ENCODE measurements at regions not wholly inside any gene's neighbourhood (a gene's known extent, or its start where the extent isn't known, plus 50 kb on each side); places are given as distances from the start of the nearest gene placed in this dataset.

DNA sequence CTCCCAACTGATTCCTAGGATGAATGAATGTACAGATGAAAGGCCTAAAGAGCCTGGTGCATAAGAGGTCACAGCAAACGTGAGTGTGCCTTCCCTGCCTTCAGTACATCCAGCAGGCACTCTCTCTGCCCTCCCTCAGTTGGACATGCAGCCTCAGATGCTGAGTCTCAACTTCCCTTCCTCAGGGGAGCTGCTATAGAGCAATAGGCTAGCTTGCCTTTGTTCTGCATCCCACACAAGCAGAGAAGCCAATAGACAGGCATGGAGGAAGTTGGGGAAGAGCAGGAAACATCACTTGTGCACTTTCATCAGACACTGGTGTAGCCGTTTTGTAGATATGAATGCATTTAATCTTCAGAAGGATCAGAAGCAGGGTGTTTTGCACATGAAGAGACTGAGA lies 147.5 kb upstream of the THBS1 start:
- H3K79me2 ChIP-seq (ENCODE audit: insufficient read depth) = no peaks in the 10 kb centered on the region
- H3K9ac ChIP-seq = no peak overlapping the region
- H3K9me3 ChIP-seq = no peaks in the 10 kb centered on the region
- no peak overlapping the region for H3K27ac ChIP-seq (ENCODE audit: low read depth in 2 of 2, low read length in 1 of 2)
- TF ChIP-seq TCF12 (IDR thresholded peaks at IDR 0.05) (no peak), YY1 (IDR thresholded peaks at IDR 0.05; ENCODE audit: low read depth) (no peak), TEAD4 (IDR thresholded peaks at IDR 0.05; ENCODE audit: borderline replicate concordance, insufficient read depth) (no peak), ZBTB33 (IDR thresholded peaks at IDR 0.05; ENCODE audit: borderline replicate concordance, low read depth) (no peak), RXRA (IDR thresholded peaks at IDR 0.05; ENCODE audit: borderline replicate concordance, low read depth) (no peak)
- TF ChIP-seq, protein P1, sequence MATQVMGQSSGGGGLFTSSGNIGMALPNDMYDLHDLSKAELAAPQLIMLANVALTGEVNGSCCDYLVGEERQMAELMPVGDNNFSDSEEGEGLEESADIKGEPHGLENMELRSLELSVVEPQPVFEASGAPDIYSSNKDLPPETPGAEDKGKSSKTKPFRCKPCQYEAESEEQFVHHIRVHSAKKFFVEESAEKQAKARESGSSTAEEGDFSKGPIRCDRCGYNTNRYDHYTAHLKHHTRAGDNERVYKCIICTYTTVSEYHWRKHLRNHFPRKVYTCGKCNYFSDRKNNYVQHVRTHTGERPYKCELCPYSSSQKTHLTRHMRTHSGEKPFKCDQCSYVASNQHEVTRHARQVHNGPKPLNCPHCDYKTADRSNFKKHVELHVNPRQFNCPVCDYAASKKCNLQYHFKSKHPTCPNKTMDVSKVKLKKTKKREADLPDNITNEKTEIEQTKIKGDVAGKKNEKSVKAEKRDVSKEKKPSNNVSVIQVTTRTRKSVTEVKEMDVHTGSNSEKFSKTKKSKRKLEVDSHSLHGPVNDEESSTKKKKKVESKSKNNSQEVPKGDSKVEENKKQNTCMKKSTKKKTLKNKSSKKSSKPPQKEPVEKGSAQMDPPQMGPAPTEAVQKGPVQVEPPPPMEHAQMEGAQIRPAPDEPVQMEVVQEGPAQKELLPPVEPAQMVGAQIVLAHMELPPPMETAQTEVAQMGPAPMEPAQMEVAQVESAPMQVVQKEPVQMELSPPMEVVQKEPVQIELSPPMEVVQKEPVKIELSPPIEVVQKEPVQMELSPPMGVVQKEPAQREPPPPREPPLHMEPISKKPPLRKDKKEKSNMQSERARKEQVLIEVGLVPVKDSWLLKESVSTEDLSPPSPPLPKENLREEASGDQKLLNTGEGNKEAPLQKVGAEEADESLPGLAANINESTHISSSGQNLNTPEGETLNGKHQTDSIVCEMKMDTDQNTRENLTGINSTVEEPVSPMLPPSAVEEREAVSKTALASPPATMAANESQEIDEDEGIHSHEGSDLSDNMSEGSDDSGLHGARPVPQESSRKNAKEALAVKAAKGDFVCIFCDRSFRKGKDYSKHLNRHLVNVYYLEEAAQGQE (IDR thresholded peaks at IDR 0.05; ENCODE audit: low read depth, low read length) = no peak
- H3F3A ChIP-seq (replicated peaks; ENCODE audit: insufficient read depth) = peaks cover 11% of the 10 kb centered on the region
- H3K4me1 ChIP-seq (ENCODE audit: control insufficient read depth in 1 of 2, insufficient read depth in 2 of 2, low read depth in 1 of 2, low read length in 1 of 2) = peaks cover 2 to 7% of the 10 kb centered on the region in 2 experiments; a peak in 2 of 4 replicates
- CTCF ChIA-PET = no interaction called here
- H3K4me3 ChIP-seq (ENCODE audit: low read depth in 2 of 2, low read length in 1 of 2) = no peak overlapping the region
- no peaks in the 10 kb centered on the region for H3K9me2 ChIP-seq
- H3K27me3 ChIP-seq (ENCODE audit: insufficient read depth) = no peaks in the 10 kb centered on the region
- DNase-seq = no peak
- POLR2A ChIA-PET = no interaction called here
- no peaks in the 10 kb centered on the region for H3K36me3 ChIP-seq (replicated peaks in 1 of 2; ENCODE audit: control insufficient read depth in 1 of 2, insufficient read depth in 2 of 2, low read length in 1 of 2)
- WGBS (ENCODE audit: low lambda C conversion rate) = 45% methylated on average over 2 of the region's 2 CpGs
- H2AFZ ChIP-seq (ENCODE audit: low read depth) = no peak overlapping the region
- no peaks in the 10 kb centered on the region for H4K20me1 ChIP-seq (ENCODE audit: insufficient read depth)
- no peak overlapping the region for H3K4me2 ChIP-seq

- Histone ChIP-seq H3K27ac (ENCODE audit: low read depth in 2 of 2, low read length in 1 of 2) (no peak overlapping the region), H3K4me3 (ENCODE audit: low read depth in 2 of 2, low read length in 1 of 2) (no peak overlapping the region), H3K9me3 (no peaks in the 10 kb centered on the region), H3K27me3 (ENCODE audit: insufficient read depth) (no peaks in the 10 kb centered on the region), H3K9ac (no peak overlapping the region), H3K4me1 (ENCODE audit: control insufficient read depth in 1 of 2, insufficient read depth in 2 of 2, low read depth in 1 of 2, low read length in 1 of 2) (peaks cover 3 to 7% of the 10 kb centered on the region in 2 experiments; a peak in 2 of 4 replicates), H3K36me3 (replicated peaks in 1 of 2; ENCODE audit: control insufficient read depth in 1 of 2, insufficient read depth in 2 of 2, low read length in 1 of 2) (no peaks in the 10 kb centered on the region), H3K9me2 (no peaks in the 10 kb centered on the region), H3F3A (replicated peaks; ENCODE audit: insufficient read depth) (peaks cover 11% of the 10 kb centered on the region), H2AFZ (ENCODE audit: low read depth) (no peak overlapping the region), H3K79me2 (ENCODE audit: insufficient read depth) (no peaks in the 10 kb centered on the region), H4K20me1 (ENCODE audit: insufficient read depth) (no peaks in the 10 kb centered on the region), H3K4me2 (no peak overlapping the region)
- ChIA-PET POLR2A (no interaction called here), CTCF (no interaction called here)
- TF ChIP-seq POLR2AphosphoS5 (IDR thresholded peaks at IDR 0.05; ENCODE audit: low read depth, low read length) = no peak
- TF ChIP-seq NRF1 (IDR thresholded peaks at IDR 0.05; ENCODE audit: low read depth, low read length) = no peak
- no peak for TF ChIP-seq USF1 (IDR thresholded peaks at IDR 0.05; ENCODE audit: borderline replicate concordance, low read depth)
- no peak for TF ChIP-seq ELF1 (IDR thresholded peaks at IDR 0.05)
- no peak for TF ChIP-seq RXRA (IDR thresholded peaks at IDR 0.05; ENCODE audit: borderline replicate concordance, low read depth)
- no peak for TF ChIP-seq SIN3A (IDR thresholded peaks at IDR 0.05; ENCODE audit: borderline replicate concordance, low read depth, low read length)
- TF ChIP-seq EZH2phosphoT487 (IDR thresholded peaks at IDR 0.05; ENCODE audit: borderline replicate concordance, low read depth) = no peak
- 94% methylated on average over 4 of the region's 4 CpGs for WGBS (ENCODE audit: low lambda C conversion rate)
- DNase-seq = no peak
Measured at GRCh38 chr15:39434163-39434562, 146.7 kb upstream of the THBS1 start.

All from SK-N-SH (cell line).